ENCODE measurements at regions not wholly inside any gene's neighbourhood (a gene's known extent, or its start where the extent isn't known, plus 50 kb on each side); places are given as distances from the start of the nearest gene placed in this dataset.

- DNase-seq = peak in 1 of 2 donors; percentile 2
- TF ChIP-seq CTCF (IDR thresholded peaks at IDR 0.05) = no peak
- intact Hi-C loops (cut with DNase I) = no loop called here
- Histone ChIP-seq H3K27me3 (peaks cover 0 to 83% (median 55%) of the 10 kb centered on the region in 7 donors), H3K4me1 (no peaks in the 10 kb centered on the region), H3K4me3 (no peak overlapping the region), H3K27ac (no peak overlapping the region), H3K9me3 (no peaks in the 10 kb centered on the region), H3K36me3 (no peaks in the 10 kb centered on the region)
- no peak for ATAC-seq
- WGBS, 2 donors = 73 to 74% methylated on average over 29 of the region's 29 CpGs
These were observed 80.6 kb upstream of the BHLHE23 start for GRCh38 chr20:63087236-63087871.

- H3K4me3 ChIP-seq = no peak overlapping the region
- no peak for ATAC-seq
- H3K9me3 ChIP-seq = no peaks in the 10 kb centered on the region
- WGBS, 2 donors = 74 to 75% methylated on average over 36 of the region's 36 CpGs
- no peaks in the 10 kb centered on the region for H3K36me3 ChIP-seq
- H3K4me1 ChIP-seq = no peaks in the 10 kb centered on the region
- H3K27me3 ChIP-seq = peaks cover 0 to 78% (median 53%) of the 10 kb centered on the region in 7 donors
- DNase-seq = peak in 1 of 2 donors; percentile 4
- no peak for TF ChIP-seq CTCF (IDR thresholded peaks at IDR 0.05)
- intact Hi-C loops (cut with DNase I) = no loop called here
- no peak overlapping the region for H3K27ac ChIP-seq
These were observed 79.9 kb upstream of the BHLHE23 start for GRCh38 chr20:63086421-63087235.

DNA sequence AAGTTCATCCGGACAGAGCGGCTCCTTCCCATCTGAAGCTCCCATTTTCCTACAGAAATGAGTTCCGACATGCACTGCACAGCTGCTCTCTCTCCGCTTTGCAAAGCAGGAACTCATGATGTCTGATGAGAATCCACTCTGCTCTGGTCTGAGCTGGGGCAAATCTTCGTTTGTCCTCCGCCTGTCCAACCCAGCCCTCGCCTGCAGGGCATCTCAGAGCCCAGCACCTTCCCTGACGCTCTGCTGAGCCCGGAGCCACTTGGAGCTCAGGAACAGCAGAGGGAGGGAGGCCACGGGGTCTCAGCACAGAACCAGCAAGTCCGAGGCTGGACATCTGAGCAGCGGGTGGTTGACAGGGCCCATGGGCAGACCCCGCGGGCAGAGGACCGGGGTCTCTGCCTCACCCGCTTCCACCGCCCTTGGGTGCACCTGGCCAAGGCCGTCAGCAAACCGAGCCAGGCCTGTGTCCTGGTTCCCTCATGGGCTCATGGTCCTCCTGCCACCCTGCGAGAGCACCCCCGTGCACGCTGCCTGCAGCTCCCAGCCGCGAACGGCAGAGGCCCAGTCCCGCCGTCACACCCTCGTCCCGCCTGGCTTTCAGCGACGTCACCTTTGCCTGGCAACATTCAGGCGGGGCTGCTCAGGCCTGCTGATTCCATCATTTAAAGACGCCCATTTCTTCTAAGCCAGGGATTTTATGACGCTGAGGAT is 78.5 kb upstream of the BHLHE23 start:
- TF ChIP-seq CTCF (IDR thresholded peaks at IDR 0.05) = no peak
- no peak overlapping the region for H3K4me3 ChIP-seq
- no peak overlapping the region for H3K27ac ChIP-seq
- H3K27me3 ChIP-seq = peaks cover 0 to 82% (median 54%) of the 10 kb centered on the region in 7 donors
- intact Hi-C loops (cut with DNase I) = no loop called here
- H3K4me1 ChIP-seq = no peaks in the 10 kb centered on the region
- no peak for ATAC-seq
- H3K9me3 ChIP-seq = peaks cover 0 to 2% (median 0%) of the 10 kb centered on the region in 11 donors
- no peaks in the 10 kb centered on the region for H3K36me3 ChIP-seq
- WGBS, 2 donors = 66 to 72% methylated on average over 34 of the region's 34 CpGs
- peak in 1 of 2 donors; percentile 4 for DNase-seq

- H3K27ac ChIP-seq = no peak overlapping the region
- intact Hi-C loops (cut with DNase I) = no loop called here
- peaks cover 0 to 10% (median 0%) of the 10 kb centered on the region in 11 donors for H3K9me3 ChIP-seq
- ATAC-seq = no peak
- no peak for TF ChIP-seq CTCF (IDR thresholded peaks at IDR 0.05)
- no peaks in the 10 kb centered on the region for H3K4me1 ChIP-seq
- peaks cover 0 to 75% (median 51%) of the 10 kb centered on the region in 7 donors for H3K27me3 ChIP-seq
- no peak overlapping the region for H3K4me3 ChIP-seq
- WGBS, 2 donors = 67 to 71% methylated on average over 12 to 15 of the region's 15 CpGs
- H3K36me3 ChIP-seq = no peaks in the 10 kb centered on the region
- peak in 1 of 2 donors; percentile 1 for DNase-seq
These were observed 77.8 kb upstream of the BHLHE23 start for GRCh38 chr20:63084563-63084927.

Measured in heart right ventricle (tissue), 16 donors.